ENCODE measurements at regions not wholly inside any gene's neighbourhood (a gene's known extent, or its start where the extent isn't known, plus 50 kb on each side); places are given as distances from the start of the nearest gene placed in this dataset.
"Not testable (repeated sequence)": the region's sequence is repeated elsewhere in the genome, so short reads cannot be mapped to it uniquely, and the experiment has no call there.

DNA sequence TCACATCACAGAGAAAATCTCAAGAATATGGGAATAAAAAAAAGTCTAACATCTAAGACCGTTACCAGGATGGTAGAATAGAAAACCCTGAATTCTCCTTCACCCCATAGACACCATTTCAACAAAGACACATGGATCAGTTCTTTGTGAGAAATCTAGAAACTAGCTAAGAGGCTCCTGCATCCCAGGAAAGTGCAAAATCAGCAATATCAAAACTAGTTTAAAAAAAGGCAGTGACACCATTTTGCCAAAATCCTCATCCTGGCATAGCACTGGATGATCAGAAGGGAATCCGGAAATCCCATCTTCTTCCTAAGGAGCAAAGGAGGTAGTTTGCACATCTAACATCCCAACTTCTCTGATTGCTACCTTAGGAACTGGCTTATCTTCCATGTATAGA is 88.9 kb upstream of the MAGEE2 start:
- Histone ChIP-seq H3K27me3 (ENCODE audit: control insufficient read depth, insufficient read depth, low read length) (no peaks in the 10 kb centered on the region), H3K4me3 (ENCODE audit: low read length) (no peak overlapping the region), H3K4me1 (ENCODE audit: control insufficient read depth, insufficient read depth, low read length) (no peaks in the 10 kb centered on the region), H3K36me3 (ENCODE audit: control insufficient read depth, insufficient read depth, low read length) (no peaks in the 10 kb centered on the region), H3K9me3 (ENCODE audit: control insufficient read depth, low read depth, low read length) (no peaks in the 10 kb centered on the region), H3K27ac (ENCODE audit: low read length) (no peak overlapping the region)
- WGBS (ENCODE audit: insufficient coverage, low lambda C conversion rate), result no CpG with 5 or more reads among the region's 2 CpGs
- no peak for DNase-seq

GRCh38 chrX:75883446-75883845 is 98.4 kb upstream of the MAGEE2 start:
- Histone ChIP-seq H3K9me3 (ENCODE audit: control insufficient read depth, low read depth, low read length) (no peaks in the 10 kb centered on the region), H3K4me3 (ENCODE audit: low read length) (no peak overlapping the region), H3K27ac (ENCODE audit: low read length) (no peak overlapping the region), H3K27me3 (ENCODE audit: control insufficient read depth, insufficient read depth, low read length) (no peaks in the 10 kb centered on the region), H3K4me1 (ENCODE audit: control insufficient read depth, insufficient read depth, low read length) (no peaks in the 10 kb centered on the region), H3K36me3 (ENCODE audit: control insufficient read depth, insufficient read depth, low read length) (no peaks in the 10 kb centered on the region)
- no CpG with 5 or more reads among the region's 1 CpG for WGBS (ENCODE audit: insufficient coverage, low lambda C conversion rate)
- no peak for DNase-seq

DNA sequence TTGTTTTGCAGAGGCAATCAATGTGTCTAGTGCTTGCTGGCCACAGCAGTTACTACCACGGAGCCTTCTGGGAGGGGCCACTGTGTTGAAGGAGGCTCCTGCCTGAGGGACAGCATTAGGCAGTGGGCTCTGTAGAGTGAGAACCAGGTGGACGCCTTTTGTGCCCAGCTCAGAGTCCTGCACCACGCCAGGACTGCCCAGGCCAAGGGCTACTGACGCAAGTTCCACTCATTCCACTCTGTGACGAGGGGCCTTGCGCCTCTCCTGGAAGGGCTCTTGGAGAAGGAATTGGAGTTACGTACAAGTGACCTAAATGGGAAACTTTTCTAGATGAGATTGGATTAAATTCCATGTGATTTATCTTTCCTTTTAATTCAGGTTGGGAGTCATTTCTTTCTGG is 102.8 kb upstream of the MAGEE2 start:
- H3K27ac ChIP-seq (ENCODE audit: low read length), result no peak overlapping the region
- H3K4me1 ChIP-seq (ENCODE audit: control insufficient read depth, insufficient read depth, low read length), result no peaks in the 10 kb centered on the region
- no peaks in the 10 kb centered on the region for H3K27me3 ChIP-seq (ENCODE audit: control insufficient read depth, insufficient read depth, low read length)
- no peaks in the 10 kb centered on the region for H3K9me3 ChIP-seq (ENCODE audit: control insufficient read depth, low read depth, low read length)
- DNase-seq, result no peak
- no peak overlapping the region for H3K4me3 ChIP-seq (ENCODE audit: low read length)
- WGBS (ENCODE audit: insufficient coverage, low lambda C conversion rate), result no CpG with 5 or more reads among the region's 7 CpGs
- no peaks in the 10 kb centered on the region for H3K36me3 ChIP-seq (ENCODE audit: control insufficient read depth, insufficient read depth, low read length)

- Histone ChIP-seq H3K27ac (ENCODE audit: low read length) (no peak overlapping the region), H3K27me3 (ENCODE audit: control insufficient read depth, insufficient read depth, low read length) (no peaks in the 10 kb centered on the region), H3K36me3 (ENCODE audit: control insufficient read depth, insufficient read depth, low read length) (no peaks in the 10 kb centered on the region), H3K4me1 (ENCODE audit: control insufficient read depth, insufficient read depth, low read length) (no peaks in the 10 kb centered on the region), H3K4me3 (ENCODE audit: low read length) (no peak overlapping the region), H3K9me3 (ENCODE audit: control insufficient read depth, low read depth, low read length) (no peaks in the 10 kb centered on the region)
- WGBS (ENCODE audit: insufficient coverage, low lambda C conversion rate), result no CpG with 5 or more reads among the region's 2 CpGs
- DNase-seq, result no peak
These were observed 107.7 kb upstream of the MAGEE2 start for GRCh38 chrX:75892749-75893148.

DNA sequence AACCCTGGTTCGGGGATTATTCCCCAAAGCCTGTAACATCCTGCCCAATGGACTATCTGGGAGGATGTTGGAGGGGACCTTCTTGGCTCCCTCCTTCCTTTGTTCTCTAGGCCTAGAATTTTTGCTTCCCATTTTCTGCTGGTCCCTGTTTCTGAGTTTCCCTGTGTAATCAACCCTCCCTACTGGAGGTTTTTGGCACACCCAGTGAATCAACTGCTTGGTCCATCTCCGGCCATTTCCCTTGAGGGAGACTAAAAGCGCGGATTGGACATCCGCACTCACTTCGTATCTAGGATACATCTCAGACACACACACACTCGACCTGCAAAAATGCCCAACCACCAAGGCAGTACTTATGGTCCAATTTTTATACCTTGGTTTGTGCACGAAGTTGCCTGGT is 108.2 kb upstream of the MAGEE2 start:
- no peak overlapping the region for H3K27ac ChIP-seq (ENCODE audit: low read length)
- no peak for DNase-seq
- no peaks in the 10 kb centered on the region for H3K36me3 ChIP-seq (ENCODE audit: control insufficient read depth, insufficient read depth, low read length)
- H3K4me1 ChIP-seq (ENCODE audit: control insufficient read depth, insufficient read depth, low read length), result no peaks in the 10 kb centered on the region
- WGBS (ENCODE audit: insufficient coverage, low lambda C conversion rate), result no CpG with 5 or more reads among the region's 8 CpGs
- H3K27me3 ChIP-seq (ENCODE audit: control insufficient read depth, insufficient read depth, low read length), result no peaks in the 10 kb centered on the region
- no peak overlapping the region for H3K4me3 ChIP-seq (ENCODE audit: low read length)
- H3K9me3 ChIP-seq (ENCODE audit: control insufficient read depth, low read depth, low read length), result no peaks in the 10 kb centered on the region

DNA sequence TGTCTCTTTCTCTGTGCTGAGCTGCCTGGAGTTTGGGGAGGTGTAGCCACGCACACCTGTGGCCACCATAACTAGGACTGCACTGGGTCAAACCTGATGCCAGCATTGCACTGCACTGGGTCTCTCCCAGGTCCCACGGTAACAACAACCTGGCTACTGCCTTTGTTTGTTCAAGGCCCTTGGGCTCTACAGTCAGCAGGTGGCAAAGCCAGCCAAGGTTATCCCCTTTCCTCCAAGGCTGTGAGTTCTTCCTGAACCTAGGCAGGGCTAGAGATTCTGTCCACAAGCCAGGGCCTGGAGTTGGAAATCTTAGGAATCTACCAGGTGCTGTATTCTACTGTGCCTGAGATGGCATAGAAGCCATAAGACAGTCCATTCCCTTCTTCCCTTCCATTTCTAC is 126.7 kb upstream of the MAGEE2 start:
- no peaks in the 10 kb centered on the region for H3K36me3 ChIP-seq (ENCODE audit: control insufficient read depth, insufficient read depth, low read length)
- DNase-seq, result no peak
- no peak overlapping the region for H3K27ac ChIP-seq (ENCODE audit: low read length)
- no peaks in the 10 kb centered on the region for H3K9me3 ChIP-seq (ENCODE audit: control insufficient read depth, low read depth, low read length)
- H3K27me3 ChIP-seq (ENCODE audit: control insufficient read depth, insufficient read depth, low read length), result no peaks in the 10 kb centered on the region
- no peak overlapping the region for H3K4me3 ChIP-seq (ENCODE audit: low read length)
- H3K4me1 ChIP-seq (ENCODE audit: control insufficient read depth, insufficient read depth, low read length), result no peaks in the 10 kb centered on the region
- no CpG with 5 or more reads among the region's 2 CpGs for WGBS (ENCODE audit: insufficient coverage, low lambda C conversion rate)

DNA sequence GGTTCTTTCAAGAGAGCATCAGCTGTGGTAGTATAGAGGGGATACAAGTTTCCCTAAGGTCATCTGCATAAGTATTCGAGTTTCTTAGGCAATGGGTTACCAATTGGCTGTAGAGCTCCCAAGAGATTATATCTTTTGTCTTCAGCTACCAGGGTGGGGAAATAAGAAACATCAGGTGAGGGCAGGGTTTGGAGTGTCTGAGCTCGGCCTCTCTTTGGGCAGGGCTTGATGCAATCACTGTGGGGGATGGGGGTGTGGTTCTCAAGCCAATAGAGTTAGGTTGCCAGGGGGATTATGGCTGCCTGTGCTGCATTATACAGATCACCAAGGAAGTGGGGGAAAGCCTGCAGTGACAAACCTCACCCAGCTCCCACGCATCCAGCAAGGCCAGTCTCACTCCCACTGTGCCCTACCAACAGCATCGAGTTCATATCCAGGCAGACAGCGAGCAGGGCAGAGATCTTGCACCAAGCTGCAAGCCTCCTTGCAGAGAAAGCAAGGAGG is 172.1 kb upstream of the MAGEE2 start:
- Histone ChIP-seq H3K27ac (ENCODE audit: low read length) (no peak overlapping the region), H3K4me1 (ENCODE audit: control insufficient read depth, insufficient read depth, low read length) (no peaks in the 10 kb centered on the region), H3K9me3 (ENCODE audit: control insufficient read depth, low read depth, low read length) (no peaks in the 10 kb centered on the region), H3K36me3 (ENCODE audit: control insufficient read depth, insufficient read depth, low read length) (no peaks in the 10 kb centered on the region), H3K4me3 (ENCODE audit: low read length) (no peak overlapping the region), H3K27me3 (ENCODE audit: control insufficient read depth, insufficient read depth, low read length) (no peaks in the 10 kb centered on the region)
- DNase-seq, result no peak
- no CpG with 5 or more reads among the region's 5 CpGs for WGBS (ENCODE audit: insufficient coverage, low lambda C conversion rate)

GRCh38 chrX:75961321-75961720 is 176.3 kb upstream of the MAGEE2 start:
- DNase-seq; H3K27ac ChIP-seq (ENCODE audit: low read length); H3K9me3 ChIP-seq (ENCODE audit: control insufficient read depth, low read depth, low read length); H3K4me3 ChIP-seq (ENCODE audit: low read length); H3K4me1 ChIP-seq (ENCODE audit: control insufficient read depth, insufficient read depth, low read length); H3K36me3 ChIP-seq (ENCODE audit: control insufficient read depth, insufficient read depth, low read length); H3K27me3 ChIP-seq (ENCODE audit: control insufficient read depth, insufficient read depth, low read length): not testable (repeated sequence)
- WGBS (ENCODE audit: insufficient coverage, low lambda C conversion rate), result no CpG with 5 or more reads among the region's 1 CpG

- WGBS (ENCODE audit: insufficient coverage, low lambda C conversion rate), result no CpG with 5 or more reads among the region's 7 CpGs
- no peak overlapping the region for H3K27ac ChIP-seq (ENCODE audit: low read length)
These were observed 178.7 kb upstream of the MAGEE2 start for GRCh38 chrX:75963774-75964173.

GRCh38 chrX:75968293-75968692 is 183.2 kb upstream of the MAGEE2 start:
- no peaks in the 10 kb centered on the region for H3K27me3 ChIP-seq (ENCODE audit: control insufficient read depth, insufficient read depth, low read length)
- no CpG with 5 or more reads among the region's 5 CpGs for WGBS (ENCODE audit: insufficient coverage, low lambda C conversion rate)
- H3K4me3 ChIP-seq (ENCODE audit: low read length), result no peak overlapping the region
- H3K9me3 ChIP-seq (ENCODE audit: control insufficient read depth, low read depth, low read length), result no peaks in the 10 kb centered on the region
- H3K27ac ChIP-seq (ENCODE audit: low read length), result no peak overlapping the region
- no peaks in the 10 kb centered on the region for H3K4me1 ChIP-seq (ENCODE audit: control insufficient read depth, insufficient read depth, low read length)
- DNase-seq, result peak; percentile 29
- H3K36me3 ChIP-seq (ENCODE audit: control insufficient read depth, insufficient read depth, low read length), result no peaks in the 10 kb centered on the region

More at GRCh38 chrX:75963774-75964173, 178.7 kb upstream of the MAGEE2 start:
- H3K36me3 ChIP-seq (ENCODE audit: control insufficient read depth, insufficient read depth, low read length), result no peaks in the 10 kb centered on the region
- H3K27me3 ChIP-seq (ENCODE audit: control insufficient read depth, insufficient read depth, low read length), result no peaks in the 10 kb centered on the region
- DNase-seq, result no peak
- no peak overlapping the region for H3K4me3 ChIP-seq (ENCODE audit: low read length)
- no peaks in the 10 kb centered on the region for H3K9me3 ChIP-seq (ENCODE audit: control insufficient read depth, low read depth, low read length)
- no peaks in the 10 kb centered on the region for H3K4me1 ChIP-seq (ENCODE audit: control insufficient read depth, insufficient read depth, low read length)

- Histone ChIP-seq H3K27me3 (ENCODE audit: control insufficient read depth, insufficient read depth, low read length) (no peaks in the 10 kb centered on the region), H3K4me3 (ENCODE audit: low read length) (no peak overlapping the region), H3K27ac (ENCODE audit: low read length) (no peak overlapping the region), H3K36me3 (ENCODE audit: control insufficient read depth, insufficient read depth, low read length) (no peaks in the 10 kb centered on the region), H3K4me1 (ENCODE audit: control insufficient read depth, insufficient read depth, low read length) (no peaks in the 10 kb centered on the region), H3K9me3 (ENCODE audit: control insufficient read depth, low read depth, low read length) (no peaks in the 10 kb centered on the region)
- WGBS (ENCODE audit: insufficient coverage, low lambda C conversion rate), result no CpG with 5 or more reads among the region's 2 CpGs
- DNase-seq, result no peak
These were observed 185.9 kb upstream of the PBDC1 start for GRCh38 chrX:75986976-75987375.

All from large intestine (tissue), 3 donors.